CD14-positive monocyte (primary cell): ENCODE measurements at regions not wholly inside any gene's neighbourhood (a gene's known extent, or its start where the extent isn't known, plus 50 kb on each side); places are given as distances from the start of the nearest gene placed in this dataset.

Experiments
- DNase-seq, 3 donors: peaks; one replicate each; pipeline ENCODE4 v3.0.0-alpha.2; 2011 to 2022
- H2AFZ ChIP-seq: 2 replicates; pipeline ENCODE4 v1.6.0; 2012; ENCODE audit warnings: mild to moderate bottlenecking, low read depth, low read length, inconsistent platforms; ENCODE audit not compliant: insufficient read depth, poor library complexity, severe bottlenecking
- H3K27ac ChIP-seq, 2 donors: 1 replicate in 1 of 2; 2 replicates in 1 of 2; pipeline ENCODE4 v1.5.1; 2012 to 2013; ENCODE audit warnings: low read length in 2 of 2, control low read depth in 1 of 2, inconsistent platforms in 1 of 2, low read depth in 1 of 2, mild to moderate bottlenecking in 1 of 2
- H3K27me3 ChIP-seq, 2 donors: one replicate each; pipeline versions ENCODE4 v1.6.0 to v1.6.1; 2011 to 2013; ENCODE audit warnings: low read length in 2 of 2; ENCODE audit not compliant: control insufficient read depth in 2 of 2, insufficient read depth in 2 of 2
- H3K36me3 ChIP-seq, 2 donors: replicated peaks in 1 of 2; 1 replicate in 1 of 2; 2 replicates in 1 of 2; pipeline versions ENCODE4 v1.5.1 to v1.6.1; 2012 to 2013; ENCODE audit warnings: low read length in 2 of 2, control low read depth in 1 of 2, inconsistent platforms in 1 of 2, mild to moderate bottlenecking in 1 of 2; ENCODE audit not compliant: insufficient read depth in 2 of 2, control insufficient read depth in 1 of 2
- H3K4me1 ChIP-seq, 2 donors: 1 replicate in 1 of 2; 2 replicates in 1 of 2; pipeline versions ENCODE4 v1.5.1 to v1.6.1; 2012 to 2013; ENCODE audit warnings: low read length in 2 of 2, control low read depth in 1 of 2, inconsistent platforms in 1 of 2, mild to moderate bottlenecking in 1 of 2, moderate library complexity in 1 of 2; ENCODE audit not compliant: insufficient read depth in 2 of 2, control insufficient read depth in 1 of 2
- H3K4me2 ChIP-seq: replicated peaks from 2 replicates; pipeline ENCODE3; 2012; ENCODE audit warnings: low read length, moderate library complexity, mild to moderate bottlenecking; ENCODE audit not compliant: poor library complexity, severe bottlenecking; ENCODE audit errors: extremely low read depth
- H3K4me3 ChIP-seq, 3 experiments: fragments of 200-600 bp in 1 of 3; sonication (generic) in 1 of 3; replicated peaks in 1 of 3; 1 replicate in 2 of 3; 2 replicates in 1 of 3; pipeline ENCODE4 v1.5.1; 2011 to 2013; ENCODE audit warnings: low read length in 3 of 3, mild to moderate bottlenecking in 3 of 3, control low read depth in 2 of 3, low read depth in 2 of 3, inconsistent platforms in 1 of 3, moderate library complexity in 1 of 3
- H3K79me2 ChIP-seq: 2 replicates; pipeline ENCODE4 v1.6.0; 2012; ENCODE audit warnings: mild to moderate bottlenecking, control low read depth, inconsistent platforms, low read length, moderate library complexity; ENCODE audit not compliant: insufficient read depth
- H3K9ac ChIP-seq: 2 replicates; pipeline ENCODE4 v1.6.0; 2017; ENCODE audit warnings: low read length, mild to moderate bottlenecking; ENCODE audit not compliant: insufficient read depth, poor library complexity, severe bottlenecking
- H3K9me3 ChIP-seq, 2 donors: replicated peaks in 1 of 2; 1 replicate in 1 of 2; 2 replicates in 1 of 2; pipeline versions ENCODE4 v1.5.1 to v1.6.1; 2012 to 2013; ENCODE audit warnings: low read length in 2 of 2, control low read depth in 1 of 2; ENCODE audit not compliant: control insufficient read depth in 1 of 2, insufficient read depth in 1 of 2
- H4K20me1 ChIP-seq: 2 replicates; pipeline ENCODE4 v1.6.0; 2012; ENCODE audit warnings: mild to moderate bottlenecking, low read length, control low read depth, moderate library complexity; ENCODE audit not compliant: insufficient read depth
- H3K27ac Mint-ChIP-seq, 7 donors: one replicate each; pipeline ENCODE4 v1.8.0; 2020; ENCODE audit warnings: mild to moderate bottlenecking in 7 of 7, mixed read lengths in 7 of 7, moderate library complexity in 6 of 7, inconsistent platforms in 2 of 7
- H3K27me3 Mint-ChIP-seq, 3 donors: one replicate each; pipeline ENCODE4 v1.8.0; 2021 to 2022; ENCODE audit warnings: low read depth in 3 of 3, mild to moderate bottlenecking in 3 of 3, mixed read lengths in 3 of 3, moderate library complexity in 3 of 3, inconsistent platforms in 1 of 3
- H3K36me3 Mint-ChIP-seq, 2 donors: one replicate each; pipeline ENCODE4 v1.8.0; 2020; ENCODE audit warnings: mixed read lengths in 2 of 2, inconsistent platforms in 1 of 2, mild to moderate bottlenecking in 1 of 2
- H3K4me1 Mint-ChIP-seq: one replicate; pipeline ENCODE4 v1.8.0; 2020; ENCODE audit warnings: mild to moderate bottlenecking, mixed read lengths
- H3K4me3 Mint-ChIP-seq, 2 donors: one replicate each; pipeline ENCODE4 v1.8.0; 2020; ENCODE audit warnings: mild to moderate bottlenecking in 2 of 2, mixed read lengths in 2 of 2, moderate library complexity in 1 of 2
- H3K9me3 Mint-ChIP-seq, 7 donors: one replicate each; pipeline ENCODE4 v1.8.0; 2020 to 2022; ENCODE audit warnings: mixed read lengths in 7 of 7, mild to moderate bottlenecking in 6 of 7, moderate library complexity in 6 of 7, inconsistent platforms in 2 of 7
- CTCF ChIP-seq: fragments of 200-600 bp; IDR thresholded peaks from one replicate; pipeline ENCODE4 v1.8.0; 2022; ENCODE audit warnings: antibody characterized with exemption, mild to moderate bottlenecking
- WGBS: methylation state at CpG from one replicate; pipeline ENCODE4 v1.1.5; 2013; ENCODE audit warnings: missing lambda C conversion rate; ENCODE audit not compliant: insufficient coverage; 5-methylcytosine and 5-hydroxymethylcytosine counted together
- intact Hi-C, 2 donors: fragments of 100-400 bp; cut with micrococcal nuclease; formaldehyde crosslinking; loops; one replicate each; pipeline versions ENCODE4 v1.15.0 to v1.15.1; 2023

- Histone ChIP-seq H3K4me2 (no peak overlapping the region), H3K36me3 (no peaks in the 10 kb centered on the region), H2AFZ (no peak overlapping the region), H3K27me3 (no peaks in the 10 kb centered on the region), H3K9ac (no peak overlapping the region), H3K4me1 (no peaks in the 10 kb centered on the region), H3K79me2 (no peaks in the 10 kb centered on the region), H3K27ac (no peak overlapping the region), H3K4me3 (no peak overlapping the region), H3K9me3 (no peaks in the 10 kb centered on the region), H4K20me1 (no peaks in the 10 kb centered on the region)
- DNase-seq = no peak
- WGBS = 40% methylated on average over 1 of the region's 2 CpGs
- Mint-ChIP-seq H3K27ac (no peak overlapping the region), H3K4me1 (no peaks in the 10 kb centered on the region), H3K27me3 (no peaks in the 10 kb centered on the region), H3K4me3 (no peak overlapping the region), H3K36me3 (no peaks in the 10 kb centered on the region), H3K9me3 (peaks cover 0 to 4% (median 0%) of the 10 kb centered on the region in 7 donors)
- TF ChIP-seq CTCF = no peak
- intact Hi-C loops = no loop called here
These were observed 507.4 kb downstream of the ANKRD7 start for GRCh38 chr7:118731854-118732253.

- no peaks in the 10 kb centered on the region for H3K4me1 ChIP-seq
- H3K27me3 ChIP-seq = no peaks in the 10 kb centered on the region
- Mint-ChIP-seq H3K27me3 (no peaks in the 10 kb centered on the region), H3K36me3 (no peaks in the 10 kb centered on the region), H3K4me1 (no peaks in the 10 kb centered on the region), H3K9me3 (peaks cover 0 to 4% (median 0%) of the 10 kb centered on the region in 7 donors), H3K27ac (no peak overlapping the region), H3K4me3 (no peak overlapping the region)
- H3K9me3 ChIP-seq = no peaks in the 10 kb centered on the region
- no peaks in the 10 kb centered on the region for H3K79me2 ChIP-seq
- H3K36me3 ChIP-seq = no peaks in the 10 kb centered on the region
- TF ChIP-seq CTCF = no peak
- H4K20me1 ChIP-seq = no peaks in the 10 kb centered on the region
- H2AFZ ChIP-seq = no peak overlapping the region
- 100% methylated on average over 1 of the region's 2 CpGs for WGBS
- no peak for DNase-seq
- H3K9ac ChIP-seq = no peak overlapping the region
- H3K4me3 ChIP-seq = no peak overlapping the region
- H3K27ac ChIP-seq = no peak overlapping the region
- intact Hi-C loops = no loop called here
- no peak overlapping the region for H3K4me2 ChIP-seq
These were observed 510.0 kb downstream of the ANKRD7 start for GRCh38 chr7:118734541-118734940.
